Mesothelial cell of epicardium (in vitro differentiated cells): ENCODE measurements at regions not wholly inside any gene's neighbourhood (a gene's known extent, or its start where the extent isn't known, plus 50 kb on each side); places are given as distances from the start of the nearest gene placed in this dataset.

Experiments
- DNase-seq, 2 experiments: peaks; one replicate each; pipeline ENCODE4 v3.0.0; 2021; ENCODE audit warnings: low spot score in 2 of 2; ENCODE audit not compliant: unreplicated experiment in 2 of 2
- H3K27ac Mint-ChIP-seq: 2 replicates; pipeline ENCODE4 v1.8.0; 2021; ENCODE audit warnings: mixed read lengths
- H3K27me3 Mint-ChIP-seq: 2 replicates; pipeline ENCODE4 v1.8.0; 2021; ENCODE audit warnings: low read depth, mixed read lengths
- H3K36me3 Mint-ChIP-seq: 2 replicates; pipeline ENCODE4 v1.8.0; 2021; ENCODE audit warnings: mixed read lengths
- H3K4me1 Mint-ChIP-seq: 2 replicates; pipeline ENCODE4 v1.8.0; 2021; ENCODE audit warnings: mixed read lengths
- H3K4me3 Mint-ChIP-seq: 2 replicates; pipeline ENCODE4 v1.8.0; 2021; ENCODE audit warnings: mild to moderate bottlenecking, moderate library complexity, mixed read lengths
- H3K9me3 Mint-ChIP-seq: 2 replicates; pipeline ENCODE4 v1.8.0; 2021; ENCODE audit warnings: mixed read lengths
- TF ChIP-seq, protein P1 (sequence below): fragments of 200-600 bp; sonication (generic); IDR thresholded peaks from one replicate; pipeline ENCODE4 v1.5.0; 2021; ENCODE audit warnings: antibody characterized with exemption; ENCODE audit not compliant: unreplicated experiment

DNA sequence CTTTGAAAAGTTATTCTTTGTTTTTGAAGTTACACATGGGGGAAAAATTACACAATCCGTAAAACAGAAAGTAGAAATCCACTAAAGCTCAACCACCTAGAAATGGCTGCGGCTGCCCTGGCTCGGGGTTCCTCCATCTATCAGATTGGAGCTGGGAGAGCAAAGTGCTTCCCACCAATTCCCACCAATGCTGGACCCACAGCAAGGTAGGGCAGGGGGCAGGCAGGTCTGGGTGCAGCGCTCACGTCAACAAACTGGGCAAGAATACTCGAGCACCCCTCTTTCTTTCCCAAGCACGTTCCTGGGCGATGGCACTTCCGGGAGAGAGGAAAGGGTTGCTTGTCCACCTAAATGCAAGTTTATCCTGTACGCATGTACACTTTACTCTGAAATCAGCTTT is 217.6 kb downstream of the NDUFA10 start:
- Mint-ChIP-seq H3K27me3 (peaks cover 33% of the 10 kb centered on the region), H3K4me3 (no peak overlapping the region), H3K9me3 (no peaks in the 10 kb centered on the region), H3K36me3 (no peaks in the 10 kb centered on the region), H3K27ac (no peak overlapping the region), H3K4me1 (no peaks in the 10 kb centered on the region)
- DNase-seq, result peak in 1 of 2 experiments; percentile 31
- TF ChIP-seq, protein P1, sequence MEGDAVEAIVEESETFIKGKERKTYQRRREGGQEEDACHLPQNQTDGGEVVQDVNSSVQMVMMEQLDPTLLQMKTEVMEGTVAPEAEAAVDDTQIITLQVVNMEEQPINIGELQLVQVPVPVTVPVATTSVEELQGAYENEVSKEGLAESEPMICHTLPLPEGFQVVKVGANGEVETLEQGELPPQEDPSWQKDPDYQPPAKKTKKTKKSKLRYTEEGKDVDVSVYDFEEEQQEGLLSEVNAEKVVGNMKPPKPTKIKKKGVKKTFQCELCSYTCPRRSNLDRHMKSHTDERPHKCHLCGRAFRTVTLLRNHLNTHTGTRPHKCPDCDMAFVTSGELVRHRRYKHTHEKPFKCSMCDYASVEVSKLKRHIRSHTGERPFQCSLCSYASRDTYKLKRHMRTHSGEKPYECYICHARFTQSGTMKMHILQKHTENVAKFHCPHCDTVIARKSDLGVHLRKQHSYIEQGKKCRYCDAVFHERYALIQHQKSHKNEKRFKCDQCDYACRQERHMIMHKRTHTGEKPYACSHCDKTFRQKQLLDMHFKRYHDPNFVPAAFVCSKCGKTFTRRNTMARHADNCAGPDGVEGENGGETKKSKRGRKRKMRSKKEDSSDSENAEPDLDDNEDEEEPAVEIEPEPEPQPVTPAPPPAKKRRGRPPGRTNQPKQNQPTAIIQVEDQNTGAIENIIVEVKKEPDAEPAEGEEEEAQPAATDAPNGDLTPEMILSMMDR, result no peak

DNA sequence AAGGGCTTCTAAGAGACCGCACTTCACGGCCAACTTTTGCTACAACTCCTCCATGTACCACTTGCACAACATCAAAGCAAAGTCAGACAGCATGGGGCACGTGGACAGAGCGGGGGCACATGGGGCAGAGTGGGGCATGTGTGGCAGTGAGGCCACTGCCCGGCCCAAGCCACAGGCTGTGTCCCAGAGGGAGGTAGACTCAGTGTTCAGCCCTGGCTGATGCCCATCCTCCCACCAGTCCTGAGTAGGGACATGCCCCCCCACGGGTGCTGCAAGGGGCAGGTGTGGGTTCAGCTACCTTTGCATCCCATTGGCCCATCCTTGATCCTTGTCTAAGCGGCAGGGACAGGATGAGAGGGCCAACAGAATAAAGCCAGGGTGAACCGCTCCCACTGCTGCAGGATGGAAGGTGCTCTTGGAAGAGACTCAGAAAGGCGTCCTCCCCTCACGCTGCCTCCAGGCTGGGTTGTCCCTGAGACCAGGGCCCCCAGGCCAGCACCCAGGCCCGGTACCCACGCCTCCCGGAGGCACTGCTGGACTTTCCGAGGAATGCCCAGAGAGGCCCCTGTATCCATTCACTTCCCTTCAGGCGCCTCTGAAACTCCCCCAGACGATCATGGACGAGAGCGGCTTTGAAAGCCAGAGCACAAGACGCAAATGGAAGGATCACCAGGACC is 218.2 kb downstream of the NDUFA10 start:
- H3K4me3 Mint-ChIP-seq, result no peak overlapping the region
- H3K36me3 Mint-ChIP-seq, result no peaks in the 10 kb centered on the region
- no peaks in the 10 kb centered on the region for H3K9me3 Mint-ChIP-seq
- peaks cover 35% of the 10 kb centered on the region for H3K27me3 Mint-ChIP-seq
- DNase-seq, result peak in 1 of 2 experiments; percentile 37
- H3K27ac Mint-ChIP-seq, result no peak overlapping the region
- H3K4me1 Mint-ChIP-seq, result no peaks in the 10 kb centered on the region
- TF ChIP-seq, protein P1, result no peak

DNA sequence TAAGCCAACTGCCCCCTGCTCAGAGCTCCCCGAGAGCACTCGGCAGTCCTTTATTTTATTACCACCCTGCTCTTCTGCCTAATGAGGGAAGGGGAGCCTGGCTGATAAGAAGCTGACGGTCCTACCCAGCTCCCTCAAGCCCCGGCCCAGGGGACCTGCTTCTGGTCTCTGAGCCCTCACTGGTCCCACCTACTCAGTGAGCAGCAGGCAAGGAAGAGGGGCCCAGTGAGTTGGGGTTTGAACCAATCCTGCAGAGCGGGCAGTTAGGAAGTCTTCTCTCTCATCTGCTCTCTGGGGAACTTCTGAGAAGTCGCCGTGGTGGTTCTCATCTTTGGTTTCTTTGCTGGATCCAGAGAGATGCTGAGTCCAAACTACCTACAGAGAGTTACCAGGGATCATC is 218.9 kb downstream of the NDUFA10 start:
- Mint-ChIP-seq H3K4me3 (no peak overlapping the region), H3K9me3 (no peaks in the 10 kb centered on the region), H3K36me3 (no peaks in the 10 kb centered on the region), H3K27me3 (peaks cover 40% of the 10 kb centered on the region), H3K27ac (no peak overlapping the region), H3K4me1 (no peaks in the 10 kb centered on the region)
- TF ChIP-seq, protein P1, result no peak
- no peak for DNase-seq

DNA sequence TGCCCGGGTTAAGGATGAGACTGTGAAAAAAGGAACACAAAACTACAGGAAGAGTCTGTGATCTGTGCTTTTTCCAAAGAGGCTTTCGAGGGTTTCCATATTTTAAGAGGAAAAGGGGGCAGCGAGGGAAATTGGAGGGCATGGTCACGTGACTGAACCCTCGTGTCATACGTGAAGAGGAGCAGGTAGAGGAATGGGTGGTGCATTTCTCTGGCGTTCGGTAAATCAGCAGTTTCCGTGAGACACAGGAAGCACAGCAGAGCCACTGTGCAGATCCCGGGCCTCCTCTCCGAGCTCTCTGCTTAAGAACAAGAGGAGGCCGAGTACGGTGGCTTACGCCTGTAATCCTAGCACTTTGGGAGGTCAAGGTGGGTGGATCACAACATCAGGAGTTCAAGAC is 219.7 kb downstream of the NDUFA10 start:
- no peaks in the 10 kb centered on the region for H3K36me3 Mint-ChIP-seq
- H3K4me3 Mint-ChIP-seq, result no peak overlapping the region
- H3K27me3 Mint-ChIP-seq, result peaks cover 35% of the 10 kb centered on the region
- H3K4me1 Mint-ChIP-seq, result no peaks in the 10 kb centered on the region
- peak in 1 of 2 experiments; percentile 24 for DNase-seq
- peaks cover under 1% of the 10 kb centered on the region for H3K9me3 Mint-ChIP-seq
- H3K27ac Mint-ChIP-seq, result no peak overlapping the region
- TF ChIP-seq, protein P1, result no peak

DNA sequence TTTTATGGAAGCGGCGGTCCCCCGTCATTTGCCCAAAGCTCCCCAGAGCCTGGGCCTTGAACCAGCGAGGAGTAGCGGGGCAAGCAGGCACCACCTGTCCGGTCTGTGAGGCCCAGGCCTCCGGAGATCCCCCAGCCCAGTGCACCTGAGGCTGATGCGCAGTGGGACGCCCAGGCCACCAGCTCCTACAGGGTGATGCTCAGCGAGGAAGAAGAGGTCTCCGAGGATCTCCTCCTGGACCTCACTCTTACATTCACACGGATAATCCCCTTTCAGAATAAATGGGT is 220.2 kb downstream of the NDUFA10 start:
- DNase-seq, result peak in 1 of 2 experiments; percentile 29

More for the DNA sequence above, 220.2 kb downstream of the NDUFA10 start:
- Mint-ChIP-seq H3K27ac (no peak overlapping the region), H3K36me3 (no peaks in the 10 kb centered on the region), H3K4me1 (no peaks in the 10 kb centered on the region), H3K27me3 (peaks cover 35% of the 10 kb centered on the region), H3K4me3 (no peak overlapping the region), H3K9me3 (peaks cover 5% of the 10 kb centered on the region)
- TF ChIP-seq, protein P1, result no peak
